ENCODE measurements at regions not wholly inside any gene's neighbourhood (a gene's known extent, or its start where the extent isn't known, plus 50 kb on each side); places are given as distances from the start of the nearest gene placed in this dataset.
"Not testable (repeated sequence)": the region's sequence is repeated elsewhere in the genome, so short reads cannot be mapped to it uniquely, and the experiment has no call there.

- TF ChIP-seq CTCF (IDR thresholded peaks at IDR 0.05; ENCODE audit: control extremely low read depth, extremely low read depth, low read depth, missing control alignments): no peak
Observed at GRCh38 chr14:66003082-66003730, 483.0 kb upstream of the CCDC196 start.

GRCh38 chr14:66005900-66006434, 480.2 kb upstream of the CCDC196 start:
- ChIA-PET POLR2A (no interaction called here), CTCF (no interaction called here)
- TF ChIP-seq CTCF (IDR thresholded peaks at IDR 0.05; ENCODE audit: control extremely low read depth, extremely low read depth, low read depth, missing control alignments): no peak
- no peak for DNase-seq (ENCODE audit: extremely low spot score)

More at GRCh38 chr14:66003082-66003730, 483.0 kb upstream of the CCDC196 start:
- ChIA-PET CTCF (no interaction called here), POLR2A (no interaction called here)
- DNase-seq (ENCODE audit: extremely low spot score): no peak

GRCh38 chr14:66008631-66009030, 477.5 kb upstream of the CCDC196 start:
- CTCF ChIA-PET: interaction anchor here (1.1 to 1.2 kb wide), 2 partner anchors 10 kb away, joined by 3 to 4 read pairs; no protein-coding TSS in a partner anchor
- TF ChIP-seq CTCF (IDR thresholded peaks at IDR 0.05; ENCODE audit: control extremely low read depth, extremely low read depth, low read depth, missing control alignments): no peak
- DNase-seq (ENCODE audit: extremely low spot score): no peak
- POLR2A ChIA-PET: no interaction called here

- no peak for DNase-seq (ENCODE audit: extremely low spot score)
- POLR2A ChIA-PET: no interaction called here
- CTCF ChIA-PET: interaction anchor here (1.1 kb wide), 1 partner anchor 10 kb away, joined by 4 read pairs; no protein-coding TSS in a partner anchor
- no peak for TF ChIP-seq CTCF (IDR thresholded peaks at IDR 0.05; ENCODE audit: control extremely low read depth, extremely low read depth, low read depth, missing control alignments)
Observed at GRCh38 chr14:66009089-66009488, 477.1 kb upstream of the CCDC196 start.

GRCh38 chr14:66010695-66011094, 475.5 kb upstream of the CCDC196 start:
- DNase-seq (ENCODE audit: extremely low spot score): no peak
- CTCF ChIA-PET: interaction anchor here (0.8 kb wide), 1 partner anchor 13 kb away, joined by 3 read pairs; no protein-coding TSS in a partner anchor
- POLR2A ChIA-PET: no interaction called here
- TF ChIP-seq CTCF (IDR thresholded peaks at IDR 0.05; ENCODE audit: control extremely low read depth, extremely low read depth, low read depth, missing control alignments): no peak

- ChIA-PET POLR2A (no interaction called here), CTCF (no interaction called here)
- no peak for TF ChIP-seq CTCF (IDR thresholded peaks at IDR 0.05; ENCODE audit: control extremely low read depth, extremely low read depth, low read depth, missing control alignments)
- no peak for DNase-seq (ENCODE audit: extremely low spot score)
Observed at GRCh38 chr14:66011855-66012254, 474.3 kb upstream of the CCDC196 start.

- POLR2A ChIA-PET, CTCF ChIA-PET: not testable (repeated sequence)
Observed at GRCh38 chr14:66013607-66014006, 472.6 kb upstream of the CCDC196 start.

More at GRCh38 chr14:66013607-66014006, 472.6 kb upstream of the CCDC196 start:
- DNase-seq (ENCODE audit: extremely low spot score): not testable (repeated sequence)
